ENCODE measurements at regions not wholly inside any gene's neighbourhood (a gene's known extent, or its start where the extent isn't known, plus 50 kb on each side); places are given as distances from the start of the nearest gene placed in this dataset.

- TF ChIP-seq CTCF (IDR thresholded peaks at IDR 0.05; ENCODE audit: poor library complexity) (no peak), EZH2 (IDR thresholded peaks at IDR 0.05; ENCODE audit: borderline replicate concordance) (no peak)
Observed at GRCh38 chr12:9276990-9277389, 68.8 kb upstream of the PZP start.
